Liver (tissue), 3 donors: ENCODE measurements at regions not wholly inside any gene's neighbourhood (a gene's known extent, or its start where the extent isn't known, plus 50 kb on each side); places are given as distances from the start of the nearest gene placed in this dataset.

Experiments used
- ATF3 ChIP-seq: IDR thresholded peaks from 2 replicates; pipeline ENCODE4 v1.6.1; 2016; ENCODE audit warnings: antibody characterized with exemption
- CTCF ChIP-seq: fragments of 150-350 bp; IDR thresholded peaks from 2 replicates; pipeline ENCODE4 v1.5.1; 2017; ENCODE audit warnings: improper control_type of control experiment, low read depth, low read length; ENCODE audit not compliant: missing input control
- EGR1 ChIP-seq, 2 donors: IDR thresholded peaks; 2 replicates each; pipeline ENCODE4 v1.6.1; 2016 to 2018; ENCODE audit warnings: antibody characterized with exemption in 2 of 2, low read depth in 2 of 2
- FOXA1 ChIP-seq: IDR thresholded peaks from 2 replicates; pipeline ENCODE4 v1.6.1; 2016; ENCODE audit warnings: antibody characterized with exemption
- GABPA ChIP-seq, 2 donors: IDR thresholded peaks in 1 of 2; conservative IDR thresholded peaks in 1 of 2; 2 replicates each; pipeline ENCODE4 v1.6.1; 2016; ENCODE audit warnings: antibody characterized with exemption in 2 of 2, mild to moderate bottlenecking in 1 of 2, moderate library complexity in 1 of 2
- HNF4G ChIP-seq: IDR thresholded peaks from 2 replicates; pipeline ENCODE4 v1.6.1; 2016; ENCODE audit warnings: antibody characterized with exemption
- JUND ChIP-seq, 2 donors: IDR thresholded peaks; 2 replicates each; pipeline ENCODE4 v1.6.1; 2016; ENCODE audit warnings: antibody characterized with exemption in 2 of 2
- MAX ChIP-seq: IDR thresholded peaks from 2 replicates; pipeline ENCODE4 v1.6.1; 2016; ENCODE audit warnings: antibody characterized with exemption
- RAD21 ChIP-seq, 2 donors: IDR thresholded peaks; 2 replicates each; pipeline ENCODE4 v1.6.1; 2016; ENCODE audit warnings: antibody characterized with exemption in 2 of 2, mild to moderate bottlenecking in 2 of 2
- RXRA ChIP-seq, 2 donors: IDR thresholded peaks; 2 replicates each; pipeline ENCODE4 v1.6.1; 2017 to 2018; ENCODE audit warnings: antibody characterized with exemption in 2 of 2, mild to moderate bottlenecking in 1 of 2
- SP1 ChIP-seq: IDR thresholded peaks from 2 replicates; pipeline ENCODE4 v1.6.1; 2018; ENCODE audit warnings: antibody characterized with exemption, mild to moderate bottlenecking
- TAF1 ChIP-seq: conservative IDR thresholded peaks from 2 replicates; pipeline ENCODE4 v1.6.1; 2016; ENCODE audit warnings: antibody characterized with exemption, mild to moderate bottlenecking
- YY1 ChIP-seq: IDR thresholded peaks from 2 replicates; pipeline ENCODE4 v1.6.1; 2016; ENCODE audit warnings: antibody characterized with exemption, mild to moderate bottlenecking
- ZBTB33 ChIP-seq: IDR thresholded peaks from 2 replicates; pipeline ENCODE4 v1.6.1; 2016; ENCODE audit warnings: antibody characterized with exemption
- donor health status: healthy.
- donor health status: healthy.

- no peak for TF ChIP-seq CTCF
- TF ChIP-seq ZBTB33: no peak
- no peak for TF ChIP-seq HNF4G
- no peak for TF ChIP-seq EGR1 (IDR thresholded peaks at IDR 0.05; ENCODE audit: low read depth in 2 of 2)
- TF ChIP-seq RAD21 (IDR thresholded peaks at IDR 0.05): no peak
- TF ChIP-seq SP1: no peak
- TF ChIP-seq JUND (IDR thresholded peaks at IDR 0.05): no peak
- no peak for TF ChIP-seq FOXA1
- TF ChIP-seq MAX: no peak
- TF ChIP-seq ATF3: no peak
- no peak for TF ChIP-seq YY1
- TF ChIP-seq GABPA (IDR thresholded peaks at IDR 0.05 in 1 of 2, conservative IDR thresholded peaks at IDR 0.05 in 1 of 2): no peak
- TF ChIP-seq RXRA (IDR thresholded peaks at IDR 0.05): no peak
- TF ChIP-seq TAF1: no peak
Observed at GRCh38 chr2:183837157-183837556, 712.9 kb downstream of the NUP35 start.
